ENCODE measurements at regions not wholly inside any gene's neighbourhood (a gene's known extent, or its start where the extent isn't known, plus 50 kb on each side); places are given as distances from the start of the nearest gene placed in this dataset.

DNA sequence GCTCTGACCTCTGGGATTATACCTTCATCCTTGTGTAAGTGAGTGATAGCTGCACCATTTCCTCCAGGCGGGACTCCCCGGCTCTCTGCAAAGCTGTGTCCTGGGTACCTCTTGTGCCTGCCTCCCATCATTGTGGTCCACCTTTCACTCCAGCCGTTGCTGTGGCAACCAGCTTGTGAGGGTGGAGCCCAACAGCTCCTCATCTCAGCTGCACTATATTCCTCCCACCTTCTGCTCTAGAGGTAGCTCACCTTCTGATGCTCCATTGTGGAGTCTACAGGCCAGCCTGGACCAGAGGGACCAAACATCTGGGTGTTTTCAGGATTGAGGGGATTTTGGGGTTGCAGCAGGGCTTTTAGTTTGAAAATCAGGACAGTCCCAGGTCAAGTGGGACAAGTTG is 708.2 kb downstream of the UQCRFS1 start:
- DNase-seq (ENCODE audit: low read depth) = no peak

DNA sequence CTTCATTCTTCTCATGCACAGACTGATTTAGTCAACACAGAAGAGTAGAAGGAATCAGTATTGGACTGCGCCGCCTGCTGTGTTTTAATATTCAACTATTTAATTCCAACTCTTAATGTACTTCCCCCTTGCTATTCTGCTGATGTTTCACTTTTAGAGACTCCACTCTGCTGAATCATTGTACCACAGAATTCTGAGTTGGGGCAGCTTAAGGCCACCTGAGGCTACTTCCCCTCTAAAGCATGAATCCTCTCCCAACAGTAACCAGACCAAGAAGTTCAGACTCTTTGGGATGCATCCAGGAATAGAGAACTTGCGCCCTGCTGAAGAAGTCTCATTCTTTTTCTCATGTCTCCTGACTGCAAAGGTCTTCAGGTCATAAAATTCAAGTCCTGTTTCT is 708.8 kb downstream of the UQCRFS1 start:
- no peak for DNase-seq (ENCODE audit: low read depth)

DNA sequence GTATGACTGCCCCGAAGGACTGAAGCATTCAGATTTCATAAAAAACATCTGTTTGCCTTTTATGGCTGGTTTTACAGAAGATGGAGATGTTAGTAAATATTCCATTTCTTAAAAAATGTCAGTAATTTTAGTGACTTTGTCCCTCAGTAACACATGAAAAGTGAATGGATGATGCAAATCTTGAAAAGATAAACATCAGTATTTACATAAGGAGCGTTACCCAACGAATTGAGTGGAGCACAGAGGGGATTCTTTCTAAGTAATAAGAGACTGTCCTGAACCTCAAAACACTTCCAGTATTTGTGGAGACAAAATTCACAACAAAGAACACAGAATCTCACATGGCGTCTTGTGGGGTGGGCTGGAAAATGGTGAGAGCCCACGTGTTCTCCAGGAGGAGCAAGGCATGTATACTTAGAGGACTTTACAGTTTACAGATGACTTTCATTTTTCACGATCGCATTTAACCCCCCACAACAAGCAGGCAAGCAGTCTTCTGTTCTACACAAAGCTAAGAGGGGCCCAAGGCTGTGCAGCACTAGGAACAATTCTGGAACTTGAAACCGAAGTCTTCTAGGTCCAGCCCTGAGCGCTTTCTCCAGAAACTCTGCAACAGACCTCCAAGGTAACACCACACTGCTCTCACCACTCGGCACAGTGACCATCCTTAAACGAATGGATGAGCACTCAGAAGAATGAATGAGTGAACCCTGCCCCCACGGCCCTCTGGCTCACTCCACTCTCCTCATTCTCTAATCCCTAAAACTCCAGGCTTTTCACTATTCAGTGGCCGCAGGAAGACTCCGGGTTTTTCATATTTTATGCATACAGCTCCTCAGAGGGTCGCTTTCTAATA is 709.8 kb downstream of the UQCRFS1 start:
- DNase-seq (ENCODE audit: low read depth) = no peak

DNA sequence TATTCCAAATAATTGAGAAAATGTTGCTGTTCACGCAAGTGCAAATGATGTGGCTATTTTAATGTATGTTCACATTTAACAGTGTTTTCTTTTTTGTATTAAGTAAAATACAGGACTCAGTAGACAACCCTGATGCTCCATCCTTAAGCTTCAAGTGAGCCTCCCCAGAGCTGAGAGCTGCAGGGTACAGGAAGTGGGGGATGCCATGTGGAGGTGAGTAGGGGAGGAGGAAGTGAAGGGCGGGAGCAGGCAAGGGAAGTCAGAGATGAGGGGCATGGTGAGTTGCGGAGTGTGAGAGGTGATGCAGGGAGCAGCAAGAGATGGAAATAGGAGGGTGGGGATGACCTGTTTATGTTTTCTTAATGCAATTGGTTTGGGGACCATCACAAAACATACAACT is 711.0 kb downstream of the UQCRFS1 start:
- DNase-seq (ENCODE audit: low read depth) = no peak

DNA sequence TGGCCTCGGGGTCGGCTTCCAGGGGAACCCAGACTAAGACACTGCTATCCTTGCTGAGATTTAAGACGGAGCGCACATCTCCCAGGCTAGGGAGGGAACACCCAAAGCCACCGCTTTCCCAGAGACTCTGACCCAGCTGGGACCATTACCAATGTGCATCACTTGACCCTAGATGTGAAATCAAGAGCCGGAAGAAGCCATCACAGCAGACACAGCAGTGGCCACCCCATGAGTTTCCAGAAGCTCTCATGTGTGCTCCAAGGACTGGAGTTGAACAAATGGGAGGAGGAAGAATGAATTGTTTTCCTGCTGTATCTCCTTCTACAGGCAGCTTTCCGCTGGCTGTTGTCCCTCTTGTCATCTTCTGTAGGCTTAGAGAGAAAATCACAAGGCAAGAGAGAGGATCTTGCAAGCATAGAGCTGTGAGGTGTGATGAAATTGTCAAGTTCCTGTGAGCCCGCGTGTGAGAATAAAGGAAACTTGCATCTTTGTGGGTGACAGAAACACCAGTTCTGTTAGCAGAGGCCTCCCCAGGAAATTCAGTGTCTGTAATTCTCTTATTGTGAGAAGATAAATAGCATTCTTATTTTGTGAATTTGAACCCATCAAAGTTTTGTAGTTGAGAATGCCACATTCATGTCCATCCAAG is 711.8 kb downstream of the UQCRFS1 start:
- DNase-seq (ENCODE audit: low read depth) = no peak

DNA sequence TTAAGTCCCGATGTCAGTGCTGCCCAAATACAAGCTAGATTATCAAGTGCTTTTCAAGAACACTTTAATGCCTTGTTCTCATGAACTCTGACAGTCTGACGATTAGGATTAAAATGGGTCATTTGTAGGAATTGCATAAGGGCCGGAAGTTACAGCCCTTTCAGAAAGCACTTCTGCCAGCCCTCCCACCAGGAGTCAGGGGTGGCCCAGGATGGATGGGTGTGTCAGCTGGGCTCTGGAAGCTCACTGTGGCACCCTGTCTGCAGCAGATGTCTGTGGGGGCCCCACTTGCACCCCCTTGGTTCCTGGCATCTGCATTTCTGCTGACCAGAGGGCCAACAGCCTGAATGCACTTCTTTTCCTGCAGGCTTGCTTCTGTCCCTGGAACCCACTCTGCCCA is 712.7 kb downstream of the UQCRFS1 start:
- DNase-seq (ENCODE audit: low read depth) = no peak

DNA sequence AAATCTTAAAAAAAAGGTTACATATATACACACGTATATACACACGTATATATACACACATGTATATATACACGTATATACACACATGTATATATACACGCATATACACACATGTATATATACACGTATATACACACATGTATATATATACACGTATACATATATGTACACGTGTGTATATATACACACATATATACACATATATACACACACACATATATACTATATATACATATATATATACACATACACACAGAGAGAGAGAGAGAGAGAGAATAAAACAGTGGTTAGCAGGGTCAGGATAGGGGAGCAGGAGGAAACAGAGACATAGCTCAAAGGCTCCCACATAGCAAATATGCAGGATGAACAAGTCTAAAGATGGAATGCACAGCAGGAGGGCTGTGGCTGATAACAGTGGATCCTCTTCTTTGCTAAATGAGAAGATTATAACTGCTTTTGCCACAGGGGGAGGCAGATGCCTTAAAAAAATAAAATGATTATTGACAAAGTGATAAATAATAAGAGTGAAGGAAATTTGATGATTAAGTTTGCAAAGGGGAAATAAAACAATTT is 714.5 kb downstream of the UQCRFS1 start:
- DNase-seq (ENCODE audit: low read depth) = no peak

DNA sequence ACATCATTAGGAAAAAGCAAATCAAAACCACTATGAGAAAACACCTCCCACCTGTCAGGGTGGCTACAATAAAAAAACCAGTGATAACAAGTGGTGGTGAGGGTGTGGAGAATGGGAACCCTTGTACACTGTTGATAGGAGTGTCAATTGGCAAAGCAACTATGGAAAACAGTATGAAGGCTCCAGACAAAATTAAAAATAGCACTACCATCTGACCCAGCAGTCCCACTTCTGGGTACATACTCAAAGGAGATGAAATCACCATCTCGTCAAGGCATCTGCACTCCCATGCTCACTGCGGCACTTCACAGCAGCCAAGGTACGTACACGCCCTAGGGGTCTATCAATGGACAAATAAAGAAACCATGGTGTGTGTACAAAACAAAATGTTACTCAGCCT is 715.1 kb downstream of the UQCRFS1 start:
- DNase-seq (ENCODE audit: low read depth) = no peak

DNA sequence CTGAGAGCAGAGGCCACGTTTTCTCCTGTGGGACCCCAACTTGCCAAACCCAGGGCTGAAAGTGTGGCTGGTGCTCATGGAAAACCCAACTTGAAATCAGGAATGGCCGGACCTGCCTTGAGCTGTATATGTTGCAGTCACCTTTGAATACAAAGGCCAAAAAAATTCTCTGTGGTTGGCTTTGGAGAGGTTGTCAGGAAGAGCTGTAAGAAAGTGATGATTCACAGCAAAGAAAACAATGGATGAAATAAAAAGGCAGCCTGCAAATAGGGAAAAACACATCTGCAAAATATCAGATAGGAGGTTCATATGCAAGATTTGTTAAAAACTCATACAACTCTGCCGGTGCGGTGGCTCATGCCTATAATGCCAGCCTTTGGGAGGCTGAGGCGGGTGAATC is 715.8 kb downstream of the UQCRFS1 start:
- DNase-seq (ENCODE audit: low read depth) = no peak

DNA sequence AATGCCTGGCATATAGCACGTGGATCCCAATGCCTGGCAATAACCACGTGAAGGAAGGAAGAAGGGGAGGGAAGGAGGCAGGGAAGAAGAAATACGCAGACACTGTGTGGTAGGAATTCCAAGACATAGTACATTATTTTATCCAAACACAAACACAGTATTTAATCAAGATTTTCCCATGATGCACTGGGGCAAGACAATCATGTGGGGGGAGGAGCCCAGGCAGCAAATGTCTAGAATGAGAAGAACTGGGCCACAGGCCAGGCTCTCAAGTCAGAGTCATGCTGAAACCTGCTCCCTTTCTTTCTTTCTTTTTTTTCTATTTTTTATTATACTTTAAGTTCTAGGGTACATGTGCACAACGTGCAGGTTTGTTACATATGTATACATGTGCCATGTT is 717.9 kb downstream of the UQCRFS1 start:
- no peak for DNase-seq (ENCODE audit: low read depth)

DNA sequence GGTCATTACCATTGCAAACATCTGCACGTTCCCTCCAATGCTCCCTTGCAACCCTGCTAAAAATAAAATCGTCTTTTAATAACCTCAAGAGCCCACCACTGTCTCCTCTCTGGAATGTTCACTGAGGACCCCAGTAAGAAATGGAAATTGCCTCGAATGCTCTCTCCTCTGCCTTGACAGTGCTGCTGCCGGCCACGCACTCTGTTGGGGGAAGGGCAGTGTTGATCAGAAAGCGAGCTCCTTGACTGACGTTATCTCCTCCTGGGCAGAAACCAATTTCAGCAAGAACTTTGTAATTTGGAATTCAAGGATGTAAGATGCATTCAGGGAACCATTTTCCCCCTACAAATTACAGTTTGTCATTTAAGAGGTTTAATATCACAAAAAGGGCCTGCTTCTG is 718.5 kb downstream of the UQCRFS1 start:
- DNase-seq (ENCODE audit: low read depth) = no peak

DNA sequence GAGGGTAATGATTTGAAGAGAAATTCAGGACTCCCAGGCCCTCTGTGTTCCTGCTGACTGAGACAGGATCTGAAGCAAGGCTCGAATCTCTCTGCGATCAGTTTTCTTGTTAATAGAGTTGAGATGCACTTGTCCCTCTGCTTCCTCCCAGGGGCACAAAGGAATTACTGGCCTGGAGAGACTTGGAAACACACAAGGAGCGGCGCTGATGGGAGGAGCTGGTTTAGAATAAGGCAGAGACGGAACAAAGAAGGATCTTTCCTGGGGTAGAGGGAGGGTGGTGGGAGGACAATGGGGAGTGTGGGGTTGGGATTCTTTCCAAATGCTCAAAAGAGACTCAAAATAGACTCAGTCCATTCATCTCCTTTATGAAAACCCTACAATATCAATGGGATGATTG is 719.1 kb downstream of the UQCRFS1 start:
- DNase-seq (ENCODE audit: low read depth) = no peak

DNA sequence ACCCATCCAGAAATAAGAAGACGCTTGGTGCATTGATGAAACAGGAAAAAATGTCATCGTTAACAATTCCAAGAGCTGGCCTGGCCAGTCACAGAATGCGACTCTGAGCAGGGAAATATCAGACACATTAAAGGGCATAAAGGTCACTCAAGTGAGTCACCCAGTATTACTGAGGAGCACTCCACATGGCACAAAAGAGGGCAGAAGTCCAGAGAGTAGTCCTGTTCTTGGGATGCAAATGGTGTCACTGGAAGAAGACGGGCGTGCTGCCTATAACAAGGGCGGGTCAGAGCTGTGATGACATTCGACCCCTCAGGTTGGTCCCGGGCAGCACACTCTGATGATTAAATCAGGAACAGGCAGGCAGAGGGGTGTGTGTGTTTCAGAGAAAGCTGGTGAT is 720.3 kb downstream of the UQCRFS1 start:
- no peak for DNase-seq (ENCODE audit: low read depth)

DNA sequence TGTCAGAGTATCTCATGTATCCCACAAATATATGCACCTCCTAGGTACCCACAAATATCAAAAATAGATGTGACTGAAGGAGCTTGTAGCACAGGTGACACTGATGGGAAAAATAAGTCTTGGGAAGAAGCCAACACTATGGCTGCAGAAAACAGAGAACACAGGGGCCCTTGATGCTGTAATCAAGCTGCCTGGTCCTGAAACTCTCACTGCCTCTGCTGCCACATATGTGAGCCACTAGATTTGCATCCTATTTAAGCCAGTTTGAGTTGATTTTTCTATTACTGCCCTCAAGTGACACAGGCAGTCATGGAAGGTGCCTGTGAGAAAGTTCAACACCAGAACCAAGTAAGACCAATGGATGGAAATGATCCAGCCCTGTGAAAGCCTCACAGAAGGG is 720.8 kb downstream of the UQCRFS1 start:
- no peak for DNase-seq (ENCODE audit: low read depth)

DNA sequence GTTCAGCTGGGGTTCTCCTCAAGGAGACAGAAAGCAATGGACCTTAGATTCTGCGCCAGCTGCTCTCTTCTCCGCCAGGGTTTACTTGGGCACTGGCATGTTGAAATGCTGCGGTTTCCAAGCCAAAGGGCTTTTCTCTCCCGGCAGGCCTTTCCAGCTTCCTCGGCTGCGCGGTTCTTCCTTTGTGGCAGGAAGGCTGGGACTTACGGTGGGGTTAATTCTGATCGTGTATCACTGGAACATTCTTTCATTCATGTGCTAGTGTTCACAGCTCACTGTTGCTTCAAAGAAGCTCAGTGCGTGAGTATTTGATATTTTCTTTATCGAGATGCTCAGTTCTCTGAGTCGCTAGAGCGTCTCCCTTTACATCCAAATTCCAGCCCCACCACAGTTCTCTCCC is 723.2 kb downstream of the UQCRFS1 start:
- DNase-seq (ENCODE audit: low read depth) = no peak

DNA sequence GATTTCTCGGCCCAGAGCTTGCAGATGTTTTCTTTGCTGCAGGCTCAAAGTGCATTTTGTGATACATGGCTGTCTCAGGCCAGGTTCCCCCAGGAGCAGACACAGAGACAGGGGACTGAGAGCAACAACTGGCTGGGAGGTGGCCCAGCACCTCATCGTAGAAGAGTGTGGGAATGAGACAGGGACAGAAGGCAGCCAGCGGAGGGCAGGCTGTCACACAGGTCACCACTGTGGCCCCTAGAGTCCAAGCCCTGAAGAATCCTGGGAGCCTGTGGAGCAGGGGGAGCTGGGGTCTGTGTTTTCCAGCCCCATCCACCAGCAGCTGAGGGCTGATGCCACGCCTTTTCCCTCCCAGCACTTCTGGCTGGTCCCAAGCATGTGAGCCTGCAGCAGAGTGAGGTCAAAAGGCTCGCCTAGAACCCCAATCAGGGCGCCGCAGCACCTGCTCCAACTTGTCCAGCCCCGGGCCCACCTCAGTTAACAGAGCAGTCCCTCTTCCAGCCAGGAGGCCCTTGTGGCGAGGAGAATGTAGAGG is 723.8 kb downstream of the UQCRFS1 start:
- no peak for DNase-seq (ENCODE audit: low read depth)

DNA sequence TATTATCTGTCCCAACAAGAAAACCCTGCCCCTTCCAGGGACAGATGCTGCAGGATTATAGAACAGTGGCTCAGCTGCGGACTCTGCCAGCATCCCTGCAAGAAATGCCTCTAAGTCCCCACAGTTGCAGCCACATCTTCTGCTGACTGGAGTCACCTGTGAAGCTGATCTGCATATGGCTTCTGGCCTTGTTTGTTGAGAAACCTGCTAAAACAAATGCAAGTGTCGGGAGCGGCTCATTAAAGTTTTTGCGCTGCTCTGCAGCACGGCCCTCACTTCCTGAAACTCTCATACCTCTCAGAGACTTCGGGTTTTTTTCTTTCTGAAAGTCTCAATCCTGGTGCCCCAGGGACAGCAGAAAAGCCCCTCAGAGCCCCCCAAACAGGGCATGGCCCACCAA is 725.0 kb downstream of the UQCRFS1 start:
- no peak for DNase-seq (ENCODE audit: low read depth)

DNA sequence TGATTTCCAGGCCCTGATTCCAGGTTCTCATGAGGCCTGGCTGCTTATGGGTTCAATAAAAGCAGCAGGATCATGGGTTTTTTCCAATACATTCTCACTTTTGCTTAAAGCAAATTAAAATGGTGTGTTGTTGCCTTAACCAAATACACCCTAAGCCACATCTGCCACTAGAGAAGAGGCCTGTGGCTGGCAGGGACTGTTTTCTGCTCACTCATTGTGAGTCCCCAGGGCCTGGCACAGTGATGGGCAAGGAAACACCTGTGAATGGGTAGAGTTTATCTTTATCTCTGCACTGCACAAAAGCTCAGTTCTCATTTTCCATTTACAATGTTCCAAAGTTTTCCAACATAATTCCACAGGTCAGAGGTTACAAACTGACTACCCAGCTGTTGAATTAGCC is 726.0 kb downstream of the UQCRFS1 start:
- DNase-seq (ENCODE audit: low read depth) = no peak

DNA sequence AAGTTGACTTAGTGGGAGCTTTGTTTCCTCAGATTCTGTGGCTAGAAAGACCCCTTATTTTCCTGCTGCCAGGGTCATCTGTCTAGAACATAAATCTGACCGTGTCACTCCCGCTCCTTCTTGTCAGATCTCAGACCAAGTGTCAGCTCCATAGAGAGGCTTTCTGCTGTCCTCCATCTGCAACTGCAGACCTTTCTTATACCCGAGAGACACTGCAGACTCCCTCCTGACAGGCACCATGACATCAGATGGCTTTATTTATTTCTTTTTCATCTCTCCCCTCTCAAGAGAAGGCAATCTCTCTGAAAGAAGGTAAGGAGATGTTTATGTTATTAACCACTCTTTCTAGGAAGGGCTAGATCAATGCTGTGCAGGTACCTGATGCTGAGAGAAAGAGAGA is 726.5 kb downstream of the UQCRFS1 start:
- DNase-seq (ENCODE audit: low read depth) = no peak

DNA sequence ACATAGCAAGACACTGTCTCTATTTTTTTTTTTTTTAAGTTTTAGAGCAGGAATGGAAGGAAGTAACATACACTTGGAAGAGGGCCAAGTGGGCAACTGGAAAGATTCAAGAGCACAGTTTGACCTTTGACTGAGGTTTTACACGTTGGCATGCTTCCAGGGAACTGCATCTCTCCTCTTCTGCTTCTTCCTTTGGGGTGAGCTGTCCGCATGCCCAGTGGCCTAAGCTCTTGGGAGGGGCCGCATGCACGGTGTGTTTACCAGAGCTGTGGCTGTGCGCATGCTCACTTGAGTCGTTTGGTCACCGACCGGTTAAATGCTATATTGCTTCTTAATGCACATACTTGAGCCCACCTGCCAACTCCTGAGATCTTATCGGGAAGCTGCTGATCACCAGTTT is 727.7 kb downstream of the UQCRFS1 start:
- DNase-seq (ENCODE audit: low read depth) = no peak

DNA sequence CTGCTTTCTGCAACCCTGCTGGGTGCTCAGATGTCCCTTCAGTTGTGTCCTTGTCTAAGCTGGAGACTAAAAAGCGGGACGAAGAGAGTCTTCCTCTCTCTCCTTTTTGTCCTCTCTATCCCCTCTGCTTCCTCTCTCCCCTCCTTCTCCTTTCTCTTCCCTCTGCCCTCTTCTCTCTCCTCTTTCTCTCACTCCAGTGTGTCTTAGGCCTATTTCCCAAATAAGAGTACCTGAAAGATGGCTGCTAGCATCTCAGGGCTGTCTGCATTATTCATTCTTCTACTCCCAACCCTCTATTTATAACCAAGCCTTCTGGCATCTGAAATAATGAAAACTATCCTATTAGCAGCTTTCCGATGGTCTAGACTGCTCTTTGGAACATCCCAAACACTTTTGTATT is 729.8 kb downstream of the UQCRFS1 start:
- DNase-seq (ENCODE audit: low read depth) = no peak

DNA sequence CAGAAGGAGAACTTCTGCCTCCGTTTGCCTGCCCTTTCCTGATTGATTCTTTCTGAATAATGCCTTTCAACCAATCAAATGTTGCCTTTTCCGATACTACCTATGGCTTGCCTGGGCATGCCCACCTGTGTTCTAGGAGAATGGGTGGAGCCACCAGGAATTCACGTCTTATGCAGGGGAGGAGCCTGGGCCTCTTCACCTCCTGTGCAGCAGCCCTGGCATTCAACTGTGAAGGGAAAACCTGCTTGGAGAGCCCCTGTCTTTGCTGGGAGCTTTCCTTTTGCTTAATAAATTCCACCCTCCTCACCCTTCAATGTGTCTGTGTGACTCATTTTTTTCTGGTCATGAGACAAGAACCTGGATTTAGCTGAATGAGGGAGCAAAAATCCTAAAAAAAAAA is 730.7 kb downstream of the UQCRFS1 start:
- DNase-seq (ENCODE audit: low read depth) = no peak

DNA sequence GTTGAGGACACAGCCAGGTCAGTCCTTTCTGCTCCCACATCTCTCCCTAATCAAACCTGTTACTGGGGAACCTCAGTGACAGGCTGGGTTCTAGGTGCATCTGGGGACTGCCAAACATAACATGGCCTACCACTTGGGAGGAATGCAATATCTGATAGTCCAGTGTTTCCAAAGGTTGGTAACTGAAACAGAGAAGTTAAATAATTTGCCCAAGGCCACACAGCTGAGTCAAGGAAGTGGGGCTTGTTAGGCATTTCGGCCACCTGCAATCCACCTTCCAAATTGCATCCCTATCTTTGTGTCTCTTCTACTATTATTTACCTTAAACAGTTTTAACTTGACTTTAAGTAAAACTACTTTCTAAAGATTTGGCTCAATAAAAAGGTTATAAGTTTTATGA is 731.3 kb downstream of the UQCRFS1 start:
- DNase-seq (ENCODE audit: low read depth) = no peak

Data from CMK (cell line).